ENCODE measurements at regions not wholly inside any gene's neighbourhood (a gene's known extent, or its start where the extent isn't known, plus 50 kb on each side); places are given as distances from the start of the nearest gene placed in this dataset.

DNA sequence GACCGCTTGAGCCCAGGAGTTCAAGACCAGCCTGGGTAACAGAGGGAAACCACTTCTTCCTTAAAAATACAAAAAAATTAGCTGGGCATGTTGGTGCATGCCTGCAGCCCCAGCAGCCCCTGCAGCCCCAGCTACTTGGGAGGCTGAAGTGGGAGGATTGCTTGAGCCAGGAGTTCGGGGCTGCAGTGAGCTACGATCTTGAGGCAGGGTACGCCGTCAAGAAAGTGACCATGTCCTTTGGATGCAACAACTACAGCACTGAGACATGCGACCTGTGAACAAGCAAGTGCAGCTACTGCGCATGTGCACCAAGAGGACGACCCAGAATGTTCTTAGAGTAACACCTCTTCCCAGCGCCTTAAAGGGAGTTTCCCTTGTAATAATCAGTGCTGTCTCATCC lies 66.6 kb upstream of the ZNF479 start:
- TF ChIP-seq, protein P1, sequence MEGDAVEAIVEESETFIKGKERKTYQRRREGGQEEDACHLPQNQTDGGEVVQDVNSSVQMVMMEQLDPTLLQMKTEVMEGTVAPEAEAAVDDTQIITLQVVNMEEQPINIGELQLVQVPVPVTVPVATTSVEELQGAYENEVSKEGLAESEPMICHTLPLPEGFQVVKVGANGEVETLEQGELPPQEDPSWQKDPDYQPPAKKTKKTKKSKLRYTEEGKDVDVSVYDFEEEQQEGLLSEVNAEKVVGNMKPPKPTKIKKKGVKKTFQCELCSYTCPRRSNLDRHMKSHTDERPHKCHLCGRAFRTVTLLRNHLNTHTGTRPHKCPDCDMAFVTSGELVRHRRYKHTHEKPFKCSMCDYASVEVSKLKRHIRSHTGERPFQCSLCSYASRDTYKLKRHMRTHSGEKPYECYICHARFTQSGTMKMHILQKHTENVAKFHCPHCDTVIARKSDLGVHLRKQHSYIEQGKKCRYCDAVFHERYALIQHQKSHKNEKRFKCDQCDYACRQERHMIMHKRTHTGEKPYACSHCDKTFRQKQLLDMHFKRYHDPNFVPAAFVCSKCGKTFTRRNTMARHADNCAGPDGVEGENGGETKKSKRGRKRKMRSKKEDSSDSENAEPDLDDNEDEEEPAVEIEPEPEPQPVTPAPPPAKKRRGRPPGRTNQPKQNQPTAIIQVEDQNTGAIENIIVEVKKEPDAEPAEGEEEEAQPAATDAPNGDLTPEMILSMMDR (IDR thresholded peaks at IDR 0.05), result no peak
- TF ChIP-seq EZH2 (IDR thresholded peaks at IDR 0.05; ENCODE audit: borderline replicate concordance, insufficient read depth, low read depth, low read length, poor library complexity, severe bottlenecking), result no peak
